GM21515 (cell line): ENCODE measurements at regions not wholly inside any gene's neighbourhood (a gene's known extent, or its start where the extent isn't known, plus 50 kb on each side); places are given as distances from the start of the nearest gene placed in this dataset.

ENCODE experiments used
- ATAC-seq: cut with Tn5 transposase; IDR thresholded peaks from one replicate; pipeline ENCODE4 v1.9.1; 2021; ENCODE audit not compliant: unreplicated experiment

- ATAC-seq: no peak
Observed at GRCh38 chr4:1543561-1543960, 137.3 kb upstream of the NKX1-1 start.

- ATAC-seq: no peak
Observed at GRCh38 chr4:1542516-1543320, 136.5 kb upstream of the NKX1-1 start.

- ATAC-seq: no peak
Observed at GRCh38 chr4:1542226-1542490, 135.9 kb upstream of the NKX1-1 start.

GRCh38 chr4:1541449-1542225, 135.4 kb upstream of the NKX1-1 start:
- ATAC-seq: no peak

- ATAC-seq: no peak
Observed at GRCh38 chr4:1540601-1541375, 134.5 kb upstream of the NKX1-1 start.

GRCh38 chr4:1539859-1540600, 133.8 kb upstream of the NKX1-1 start:
- ATAC-seq: no peak

GRCh38 chr4:1538941-1539772, 132.9 kb upstream of the NKX1-1 start:
- ATAC-seq: no peak

- ATAC-seq: no peak
Observed at GRCh38 chr4:1538096-1538410, 131.8 kb upstream of the NKX1-1 start.

- no peak for ATAC-seq
Observed at GRCh38 chr4:1537410-1538095, 131.3 kb upstream of the NKX1-1 start.

GRCh38 chr4:1536579-1537409, 130.6 kb upstream of the NKX1-1 start:
- no peak for ATAC-seq

- ATAC-seq: no peak
Observed at GRCh38 chr4:1535926-1536578, 129.8 kb upstream of the NKX1-1 start.

GRCh38 chr4:1534876-1535526, 128.8 kb upstream of the NKX1-1 start:
- no peak for ATAC-seq

- ATAC-seq: no peak
Observed at GRCh38 chr4:1534095-1534872, 128.0 kb upstream of the NKX1-1 start.

GRCh38 chr4:1533501-1534064, 127.3 kb upstream of the NKX1-1 start:
- no peak for ATAC-seq

- ATAC-seq: no peak
Observed at GRCh38 chr4:1532549-1533395, 126.5 kb upstream of the NKX1-1 start.
